ENCODE measurements at regions not wholly inside any gene's neighbourhood (a gene's known extent, or its start where the extent isn't known, plus 50 kb on each side); places are given as distances from the start of the nearest gene placed in this dataset.

- CTCF ChIA-PET: no interaction called here
- no peak overlapping the region for H3K4me2 ChIP-seq (ENCODE audit: low read length)
- no peaks in the 10 kb centered on the region for H3K36me3 ChIP-seq (ENCODE audit: control insufficient read depth in 1 of 2, insufficient read depth in 2 of 2, low read length in 2 of 2)
- H2AFZ ChIP-seq (ENCODE audit: low read depth, low read length, poor library complexity, severe bottlenecking): no peak overlapping the region
- H3K27ac ChIP-seq (ENCODE audit: low read depth, low read length): no peak overlapping the region
- no peaks in the 10 kb centered on the region for H3K9me3 ChIP-seq (ENCODE audit: control insufficient read depth in 1 of 2, insufficient read depth in 1 of 2, low read depth in 1 of 2, low read length in 2 of 2)
- ATAC-seq (no peak), DNase-seq (ENCODE audit: low read depth, low spot score) (no peak)
- H3K9me2 ChIP-seq (ENCODE audit: insufficient read depth): no peaks in the 10 kb centered on the region
- BruUV-seq (replicated peaks): no TSS peak
- H3K27me3 ChIP-seq (ENCODE audit: insufficient read depth, low read length): peaks cover 36% of the 10 kb centered on the region; the same call in 1 of the 2 replicates
- TF ChIP-seq RAD21 (IDR thresholded peaks at IDR 0.05; ENCODE audit: low read depth) (no peak), SP1 (IDR thresholded peaks at IDR 0.05; ENCODE audit: low read depth) (no peak), FOSL1 (IDR thresholded peaks at IDR 0.05; ENCODE audit: low read depth) (no peak), SIN3A (IDR thresholded peaks at IDR 0.05; ENCODE audit: low read depth) (no peak), POLR2AphosphoS5 (IDR thresholded peaks at IDR 0.05; ENCODE audit: low read depth, low read length) (no peak), JUND (IDR thresholded peaks at IDR 0.05) (no peak), ZNF274 (IDR thresholded peaks at IDR 0.05; ENCODE audit: low read depth, low read length) (no peak), ELF1 (IDR thresholded peaks at IDR 0.05; ENCODE audit: borderline replicate concordance, low read depth) (no peak), EGR1 (IDR thresholded peaks at IDR 0.05; ENCODE audit: low read depth) (no peak), YY1 (IDR thresholded peaks at IDR 0.05; ENCODE audit: extremely low read depth, insufficient replicate concordance, low read depth, low read length) (no peak), SRF (IDR thresholded peaks at IDR 0.05; ENCODE audit: low read depth) (no peak), CEBPB (IDR thresholded peaks at IDR 0.05; ENCODE audit: low read depth) (no peak), ZFX (IDR thresholded peaks at IDR 0.05) (no peak), CTCF (IDR thresholded peaks at IDR 0.05 in 2 of 3, conservative IDR thresholded peaks at IDR 0.05 in 1 of 3; ENCODE audit: borderline replicate concordance in 1 of 3, insufficient read depth in 1 of 3, low read depth in 2 of 3, low read length in 2 of 3) (no peak), EZH2 (IDR thresholded peaks at IDR 0.05) (no peak), TCF7L2 (IDR thresholded peaks at IDR 0.05; ENCODE audit: borderline replicate concordance, extremely low read depth, insufficient read depth, insufficient read length) (no peak)
- TF ChIP-seq, protein P1, sequence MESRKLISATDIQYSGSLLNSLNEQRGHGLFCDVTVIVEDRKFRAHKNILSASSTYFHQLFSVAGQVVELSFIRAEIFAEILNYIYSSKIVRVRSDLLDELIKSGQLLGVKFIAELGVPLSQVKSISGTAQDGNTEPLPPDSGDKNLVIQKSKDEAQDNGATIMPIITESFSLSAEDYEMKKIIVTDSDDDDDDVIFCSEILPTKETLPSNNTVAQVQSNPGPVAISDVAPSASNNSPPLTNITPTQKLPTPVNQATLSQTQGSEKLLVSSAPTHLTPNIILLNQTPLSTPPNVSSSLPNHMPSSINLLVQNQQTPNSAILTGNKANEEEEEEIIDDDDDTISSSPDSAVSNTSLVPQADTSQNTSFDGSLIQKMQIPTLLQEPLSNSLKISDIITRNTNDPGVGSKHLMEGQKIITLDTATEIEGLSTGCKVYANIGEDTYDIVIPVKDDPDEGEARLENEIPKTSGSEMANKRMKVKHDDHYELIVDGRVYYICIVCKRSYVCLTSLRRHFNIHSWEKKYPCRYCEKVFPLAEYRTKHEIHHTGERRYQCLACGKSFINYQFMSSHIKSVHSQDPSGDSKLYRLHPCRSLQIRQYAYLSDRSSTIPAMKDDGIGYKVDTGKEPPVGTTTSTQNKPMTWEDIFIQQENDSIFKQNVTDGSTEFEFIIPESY (IDR thresholded peaks at IDR 0.05; ENCODE audit: extremely low read depth, insufficient replicate concordance, low read length): no peak
- TF ChIP-seq, protein P2, sequence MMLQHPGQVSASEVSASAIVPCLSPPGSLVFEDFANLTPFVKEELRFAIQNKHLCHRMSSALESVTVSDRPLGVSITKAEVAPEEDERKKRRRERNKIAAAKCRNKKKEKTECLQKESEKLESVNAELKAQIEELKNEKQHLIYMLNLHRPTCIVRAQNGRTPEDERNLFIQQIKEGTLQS (IDR thresholded peaks at IDR 0.05): no peak
- TF ChIP-seq, protein P3, sequence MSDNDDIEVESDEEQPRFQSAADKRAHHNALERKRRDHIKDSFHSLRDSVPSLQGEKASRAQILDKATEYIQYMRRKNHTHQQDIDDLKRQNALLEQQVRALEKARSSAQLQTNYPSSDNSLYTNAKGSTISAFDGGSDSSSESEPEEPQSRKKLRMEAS (IDR thresholded peaks at IDR 0.05): no peak
- H3K4me1 ChIP-seq (ENCODE audit: control insufficient read depth in 1 of 2, insufficient read depth in 2 of 2, low read length in 2 of 2): no peaks in the 10 kb centered on the region
- no peak overlapping the region for H3K4me3 ChIP-seq (replicated peaks in 1 of 2; ENCODE audit: low read depth in 1 of 2, low read length in 2 of 2)
- RAD21 ChIA-PET (ENCODE audit: low non-redundant PET in 1 of 2, low total read pairs in 2 of 2, uncharacterized antibody in 2 of 2, unreplicated experiment in 2 of 2): no interaction called here
- POLR2A ChIA-PET: no interaction called here
- H4K20me1 ChIP-seq (ENCODE audit: insufficient read depth): no peaks in the 10 kb centered on the region
- intact Hi-C loops (cut with micrococcal nuclease): no loop called here
- H3K79me2 ChIP-seq (ENCODE audit: insufficient read depth, low read length): no peaks in the 10 kb centered on the region
- no peak overlapping the region for H3K9ac ChIP-seq (ENCODE audit: low read length)
Measured at GRCh38 chr15:98391568-98391967, 256.8 kb upstream of the IGF1R start.
